Panc1 (cell line): ENCODE measurements at regions not wholly inside any gene's neighbourhood (a gene's known extent, or its start where the extent isn't known, plus 50 kb on each side); places are given as distances from the start of the nearest gene placed in this dataset.

ENCODE experiments used
- ATAC-seq: fragments of 200-7000 bp; cut with Tn5 transposase; 2 replicates; pipeline ENCODE4 v1.9.1; 2020; ENCODE audit warnings: mild to moderate bottlenecking, moderate library complexity
- BruUV-seq: library from RNA; stranded (reverse); fragments of 400-500 nt; replicated peaks from 2 replicates; lab custom pipeline; 2021; lab: Mats Ljungman, UMichigan
- CTCF ChIA-PET: fragments of 300-600 bp; sonication (Branson Sonifier 250); formaldehyde crosslinking; loops from one replicate; lab custom pipeline; 2022; ENCODE audit warnings: antibody characterized with exemption; lab: Charles Lee
- POLR2A ChIA-PET: fragments of 300-600 bp; sonication (Branson Sonifier 250); formaldehyde crosslinking; loops from one replicate; lab custom pipeline; 2022; ENCODE audit warnings: antibody characterized with exemption; lab: Charles Lee
- DNase-seq: peaks from one replicate; pipeline ENCODE4 v3.0.0-alpha.2; 2010; ENCODE audit warnings: low read depth, low spot score
- H3K27ac ChIP-seq: 2 replicates; pipeline ENCODE4 v1.5.1; 2011; ENCODE audit warnings: mild to moderate bottlenecking, low read length, inconsistent platforms
- H3K27me3 ChIP-seq: fragments of 200-500 bp; sonication (Bioruptor generic); 2 replicates; pipeline ENCODE4 v1.6.0; 2014; ENCODE audit warnings: low read length, inconsistent platforms; ENCODE audit not compliant: control insufficient read depth, insufficient read depth
- H3K36me3 ChIP-seq: fragments of 200-500 bp; sonication (Bioruptor generic); 2 replicates; pipeline ENCODE4 v1.5.1; 2014; ENCODE audit warnings: inconsistent platforms, mild to moderate bottlenecking, low read length, moderate library complexity; ENCODE audit not compliant: control insufficient read depth, insufficient read depth
- H3K4me1 ChIP-seq: 2 replicates; pipeline ENCODE4 v1.5.1; 2011; ENCODE audit warnings: inconsistent platforms, mild to moderate bottlenecking, low read length, moderate library complexity; ENCODE audit not compliant: control insufficient read depth, insufficient read depth
- H3K4me3 ChIP-seq, 2 experiments: 2 replicates each; pipeline ENCODE4 v1.5.1; 2011 to 2012; ENCODE audit warnings: low read depth in 2 of 2, low read length in 2 of 2, mild to moderate bottlenecking in 2 of 2, inconsistent platforms in 1 of 2, moderate library complexity in 1 of 2
- H3K9me3 ChIP-seq: fragments of 200-500 bp; sonication (Bioruptor generic); 2 replicates; pipeline ENCODE4 v1.5.1; 2014; ENCODE audit warnings: low read depth, mild to moderate bottlenecking, inconsistent platforms, low read length, moderate library complexity; ENCODE audit not compliant: control insufficient read depth, insufficient read depth
- POLR2AphosphoS5 ChIP-seq: IDR thresholded peaks from 2 replicates; pipeline ENCODE4 v1.6.1; 2012; ENCODE audit warnings: mild to moderate bottlenecking, low read depth, low read length, moderate library complexity
- SIN3A ChIP-seq: IDR thresholded peaks from 2 replicates; pipeline ENCODE4 v1.6.1; 2012; ENCODE audit warnings: low read depth, mild to moderate bottlenecking, low read length, moderate library complexity, borderline replicate concordance; ENCODE audit not compliant: insufficient read depth
- TCF7L2 ChIP-seq: IDR thresholded peaks from 2 replicates; pipeline ENCODE4 v1.6.1; 2011; ENCODE audit warnings: mild to moderate bottlenecking, low read depth, low read length, inconsistent platforms
- in situ Hi-C: cut with HindIII; loops from 2 replicates; pipeline ENCODE4 v1.10.0; 2016; ENCODE audit warnings: low sequenced_read_pairs, low pct_unique_long_range_greater_than_20kb
- intact Hi-C: fragments of 100-400 bp; cut with micrococcal nuclease; formaldehyde crosslinking; loops from one replicate; pipeline ENCODE4 v1.10.0; 2022; ENCODE audit not compliant: unreplicated experiment
- TF ChIP-seq, protein P1 (sequence below), 2 experiments: IDR thresholded peaks; 2 replicates each; pipeline ENCODE4 v1.6.1; 2011 to 2012; ENCODE audit warnings: low read depth in 2 of 2, control low read depth in 1 of 2, low read length in 1 of 2, mild to moderate bottlenecking in 1 of 2, moderate library complexity in 1 of 2; ENCODE audit not compliant: insufficient read depth in 1 of 2
- TF ChIP-seq, protein P2 (sequence below): fragments of 450-650 bp; IDR thresholded peaks from 2 replicates; pipeline ENCODE4 v1.5.1; 2017; ENCODE audit warnings: mild to moderate bottlenecking

GRCh38 chr3:87494264-87494663, 217.9 kb upstream of the POU1F1 start:
- H3K36me3 ChIP-seq: no peaks in the 10 kb centered on the region
- TF ChIP-seq, protein P1, sequence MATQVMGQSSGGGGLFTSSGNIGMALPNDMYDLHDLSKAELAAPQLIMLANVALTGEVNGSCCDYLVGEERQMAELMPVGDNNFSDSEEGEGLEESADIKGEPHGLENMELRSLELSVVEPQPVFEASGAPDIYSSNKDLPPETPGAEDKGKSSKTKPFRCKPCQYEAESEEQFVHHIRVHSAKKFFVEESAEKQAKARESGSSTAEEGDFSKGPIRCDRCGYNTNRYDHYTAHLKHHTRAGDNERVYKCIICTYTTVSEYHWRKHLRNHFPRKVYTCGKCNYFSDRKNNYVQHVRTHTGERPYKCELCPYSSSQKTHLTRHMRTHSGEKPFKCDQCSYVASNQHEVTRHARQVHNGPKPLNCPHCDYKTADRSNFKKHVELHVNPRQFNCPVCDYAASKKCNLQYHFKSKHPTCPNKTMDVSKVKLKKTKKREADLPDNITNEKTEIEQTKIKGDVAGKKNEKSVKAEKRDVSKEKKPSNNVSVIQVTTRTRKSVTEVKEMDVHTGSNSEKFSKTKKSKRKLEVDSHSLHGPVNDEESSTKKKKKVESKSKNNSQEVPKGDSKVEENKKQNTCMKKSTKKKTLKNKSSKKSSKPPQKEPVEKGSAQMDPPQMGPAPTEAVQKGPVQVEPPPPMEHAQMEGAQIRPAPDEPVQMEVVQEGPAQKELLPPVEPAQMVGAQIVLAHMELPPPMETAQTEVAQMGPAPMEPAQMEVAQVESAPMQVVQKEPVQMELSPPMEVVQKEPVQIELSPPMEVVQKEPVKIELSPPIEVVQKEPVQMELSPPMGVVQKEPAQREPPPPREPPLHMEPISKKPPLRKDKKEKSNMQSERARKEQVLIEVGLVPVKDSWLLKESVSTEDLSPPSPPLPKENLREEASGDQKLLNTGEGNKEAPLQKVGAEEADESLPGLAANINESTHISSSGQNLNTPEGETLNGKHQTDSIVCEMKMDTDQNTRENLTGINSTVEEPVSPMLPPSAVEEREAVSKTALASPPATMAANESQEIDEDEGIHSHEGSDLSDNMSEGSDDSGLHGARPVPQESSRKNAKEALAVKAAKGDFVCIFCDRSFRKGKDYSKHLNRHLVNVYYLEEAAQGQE (IDR thresholded peaks at IDR 0.05; ENCODE audit: insufficient read depth in 1 of 2, low read depth in 2 of 2, low read length in 1 of 2): no peak
- in situ Hi-C loops (no loop called here), intact Hi-C loops (no loop called here)
- no peak overlapping the region for H3K4me3 ChIP-seq
- no peak for DNase-seq
- no peak overlapping the region for H3K27ac ChIP-seq
- peaks cover 9% of the 10 kb centered on the region; the same call in 1 of the 2 replicates for H3K4me1 ChIP-seq
- no TSS peak for BruUV-seq
- no peaks in the 10 kb centered on the region for H3K9me3 ChIP-seq
- CTCF ChIA-PET: no interaction called here
- POLR2A ChIA-PET: no interaction called here
- no peaks in the 10 kb centered on the region for H3K27me3 ChIP-seq
- no peak for ATAC-seq

DNA sequence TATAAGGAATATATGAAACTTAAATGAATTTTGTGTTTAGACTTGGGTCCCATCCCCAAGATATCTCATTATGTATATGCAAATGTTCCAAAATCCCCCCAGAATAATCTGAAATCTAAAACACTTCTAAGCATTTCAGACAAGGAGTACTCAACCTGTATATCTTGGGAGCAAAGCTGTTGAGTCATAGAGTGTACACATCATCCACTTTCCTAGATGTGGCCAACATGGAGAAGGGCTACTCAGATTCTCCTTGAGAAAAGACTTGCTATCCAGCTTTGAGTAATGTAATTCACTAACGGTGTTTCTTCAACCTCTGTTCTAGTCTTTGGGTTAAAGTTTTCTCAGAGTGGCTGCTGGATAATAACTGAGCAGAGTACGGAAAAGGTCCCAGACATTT, 215.5 kb upstream of the POU1F1 start:
- BruUV-seq: no TSS peak
- in situ Hi-C loops (no loop called here), intact Hi-C loops (no loop called here)
- no peak for TF ChIP-seq POLR2AphosphoS5
- TF ChIP-seq SIN3A: no peak
- TF ChIP-seq, protein P1 (IDR thresholded peaks at IDR 0.05; ENCODE audit: insufficient read depth in 1 of 2, low read depth in 2 of 2, low read length in 1 of 2): no peak
- TF ChIP-seq, protein P2, sequence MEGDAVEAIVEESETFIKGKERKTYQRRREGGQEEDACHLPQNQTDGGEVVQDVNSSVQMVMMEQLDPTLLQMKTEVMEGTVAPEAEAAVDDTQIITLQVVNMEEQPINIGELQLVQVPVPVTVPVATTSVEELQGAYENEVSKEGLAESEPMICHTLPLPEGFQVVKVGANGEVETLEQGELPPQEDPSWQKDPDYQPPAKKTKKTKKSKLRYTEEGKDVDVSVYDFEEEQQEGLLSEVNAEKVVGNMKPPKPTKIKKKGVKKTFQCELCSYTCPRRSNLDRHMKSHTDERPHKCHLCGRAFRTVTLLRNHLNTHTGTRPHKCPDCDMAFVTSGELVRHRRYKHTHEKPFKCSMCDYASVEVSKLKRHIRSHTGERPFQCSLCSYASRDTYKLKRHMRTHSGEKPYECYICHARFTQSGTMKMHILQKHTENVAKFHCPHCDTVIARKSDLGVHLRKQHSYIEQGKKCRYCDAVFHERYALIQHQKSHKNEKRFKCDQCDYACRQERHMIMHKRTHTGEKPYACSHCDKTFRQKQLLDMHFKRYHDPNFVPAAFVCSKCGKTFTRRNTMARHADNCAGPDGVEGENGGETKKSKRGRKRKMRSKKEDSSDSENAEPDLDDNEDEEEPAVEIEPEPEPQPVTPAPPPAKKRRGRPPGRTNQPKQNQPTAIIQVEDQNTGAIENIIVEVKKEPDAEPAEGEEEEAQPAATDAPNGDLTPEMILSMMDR: no peak
- TF ChIP-seq TCF7L2: no peak
- no peak for ATAC-seq
- H3K36me3 ChIP-seq: no peaks in the 10 kb centered on the region
- ChIA-PET POLR2A (no interaction called here), CTCF (no interaction called here)
- H3K27me3 ChIP-seq: no peaks in the 10 kb centered on the region
- no peak overlapping the region for H3K4me3 ChIP-seq
- peaks cover 9% of the 10 kb centered on the region; the same call in 1 of the 2 replicates for H3K4me1 ChIP-seq
- H3K27ac ChIP-seq: no peak overlapping the region; the same call in 1 of the 2 replicates
- no peaks in the 10 kb centered on the region for H3K9me3 ChIP-seq
- no peak for DNase-seq
